ENCODE measurements at regions not wholly inside any gene's neighbourhood (a gene's known extent, or its start where the extent isn't known, plus 50 kb on each side); places are given as distances from the start of the nearest gene placed in this dataset.

GRCh38 chr5:125181955-125182354, 435.5 kb upstream of the ZNF608 start:
- Histone ChIP-seq H3K4me3 (ENCODE audit: low read length) (no peak overlapping the region), H3K9me3 (ENCODE audit: control insufficient read depth, insufficient read depth, low read length) (peaks cover 5% of the 10 kb centered on the region), H3K27ac (ENCODE audit: low read length) (no peak overlapping the region), H3K36me3 (ENCODE audit: control insufficient read depth, insufficient read depth, low read length) (no peaks in the 10 kb centered on the region), H3K4me1 (ENCODE audit: control insufficient read depth, insufficient read depth, low read length) (no peaks in the 10 kb centered on the region), H3K27me3 (ENCODE audit: control insufficient read depth, insufficient read depth, low read length) (no peaks in the 10 kb centered on the region)
- H3K27me3 Mint-ChIP-seq (ENCODE audit: low read depth in 2 of 2), result no peaks in the 10 kb centered on the region
- WGBS (ENCODE audit: insufficient coverage), result no CpG with 5 or more reads among the region's 1 CpG
- H3K4me3 Mint-ChIP-seq, result no peak overlapping the region
- intact Hi-C loops (cut with micrococcal nuclease), result no loop called here
- H3K36me3 Mint-ChIP-seq, result no peaks in the 10 kb centered on the region
- ATAC-seq, result no peak
- no peaks in the 10 kb centered on the region for H3K4me1 Mint-ChIP-seq
- H3K27ac Mint-ChIP-seq, result no peak overlapping the region
- TF ChIP-seq, protein P1, sequence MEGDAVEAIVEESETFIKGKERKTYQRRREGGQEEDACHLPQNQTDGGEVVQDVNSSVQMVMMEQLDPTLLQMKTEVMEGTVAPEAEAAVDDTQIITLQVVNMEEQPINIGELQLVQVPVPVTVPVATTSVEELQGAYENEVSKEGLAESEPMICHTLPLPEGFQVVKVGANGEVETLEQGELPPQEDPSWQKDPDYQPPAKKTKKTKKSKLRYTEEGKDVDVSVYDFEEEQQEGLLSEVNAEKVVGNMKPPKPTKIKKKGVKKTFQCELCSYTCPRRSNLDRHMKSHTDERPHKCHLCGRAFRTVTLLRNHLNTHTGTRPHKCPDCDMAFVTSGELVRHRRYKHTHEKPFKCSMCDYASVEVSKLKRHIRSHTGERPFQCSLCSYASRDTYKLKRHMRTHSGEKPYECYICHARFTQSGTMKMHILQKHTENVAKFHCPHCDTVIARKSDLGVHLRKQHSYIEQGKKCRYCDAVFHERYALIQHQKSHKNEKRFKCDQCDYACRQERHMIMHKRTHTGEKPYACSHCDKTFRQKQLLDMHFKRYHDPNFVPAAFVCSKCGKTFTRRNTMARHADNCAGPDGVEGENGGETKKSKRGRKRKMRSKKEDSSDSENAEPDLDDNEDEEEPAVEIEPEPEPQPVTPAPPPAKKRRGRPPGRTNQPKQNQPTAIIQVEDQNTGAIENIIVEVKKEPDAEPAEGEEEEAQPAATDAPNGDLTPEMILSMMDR (IDR thresholded peaks at IDR 0.05), result no peak
- no peak for DNase-seq
- H3K9me3 Mint-ChIP-seq, result peaks cover 3 to 4% of the 10 kb centered on the region in 2 donors

DNA sequence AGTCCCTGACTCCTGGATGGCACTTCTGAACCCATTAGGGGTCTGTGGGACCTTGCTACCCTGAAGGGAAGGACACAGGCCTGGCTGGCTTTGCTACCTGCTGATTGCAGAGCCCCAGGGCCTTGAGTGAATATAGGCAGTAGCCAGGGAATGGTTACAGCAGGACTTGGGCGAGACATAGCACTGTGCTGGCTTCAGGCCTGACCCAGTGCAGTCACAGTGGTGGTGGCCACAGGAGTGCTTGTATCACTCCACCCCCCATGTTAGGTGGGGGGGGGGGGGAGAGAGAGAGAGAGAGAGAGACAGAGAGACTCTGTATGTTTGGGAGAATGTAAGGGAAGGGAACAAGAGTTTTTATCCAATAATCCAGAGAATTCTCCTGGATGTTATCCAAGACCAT, 439.3 kb upstream of the ZNF608 start:
- peak in 1 of 3 donors; percentile 22 for ATAC-seq
- H3K36me3 ChIP-seq (ENCODE audit: control insufficient read depth, insufficient read depth, low read length), result no peaks in the 10 kb centered on the region
- Mint-ChIP-seq H3K9me3 (no peaks in the 10 kb centered on the region), H3K27me3 (ENCODE audit: low read depth in 2 of 2) (no peaks in the 10 kb centered on the region), H3K36me3 (no peaks in the 10 kb centered on the region), H3K4me1 (no peaks in the 10 kb centered on the region), H3K27ac (no peak overlapping the region), H3K4me3 (no peak overlapping the region)
- TF ChIP-seq, protein P1 (IDR thresholded peaks at IDR 0.05), result no peak
- no peak for DNase-seq
- no peak overlapping the region for H3K4me3 ChIP-seq (ENCODE audit: low read length)
- intact Hi-C loops (cut with micrococcal nuclease), result no loop called here
- H3K27ac ChIP-seq (ENCODE audit: low read length), result no peak overlapping the region
- no peaks in the 10 kb centered on the region for H3K27me3 ChIP-seq (ENCODE audit: control insufficient read depth, insufficient read depth, low read length)
- 87% methylated on average over 1 of the region's 1 CpG for WGBS (ENCODE audit: insufficient coverage)
- H3K9me3 ChIP-seq (ENCODE audit: control insufficient read depth, insufficient read depth, low read length), result peaks cover 5% of the 10 kb centered on the region
- no peaks in the 10 kb centered on the region for H3K4me1 ChIP-seq (ENCODE audit: control insufficient read depth, insufficient read depth, low read length)

DNA sequence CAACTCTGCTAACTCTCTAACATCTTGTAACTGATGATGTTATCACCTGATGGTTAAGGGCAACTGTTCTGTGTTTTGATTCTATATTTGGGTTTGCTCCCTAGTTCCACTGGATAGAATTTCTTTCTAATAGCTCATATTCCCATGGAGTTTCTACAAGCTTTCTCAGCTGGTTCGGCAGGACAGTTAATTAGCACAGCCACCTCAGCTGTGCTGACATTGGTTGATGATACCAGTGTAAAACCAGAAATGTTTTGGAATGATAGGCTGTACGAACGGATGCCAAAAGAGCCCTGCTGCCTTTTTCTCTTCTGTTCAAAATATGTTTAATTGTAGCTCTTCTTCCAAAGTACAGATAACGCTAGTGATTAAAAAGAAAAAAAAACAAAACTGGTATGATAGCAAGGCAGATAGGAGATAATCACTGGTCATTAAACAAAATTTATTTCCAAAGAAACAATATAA, 440.5 kb upstream of the ZNF608 start:
- intact Hi-C loops (cut with micrococcal nuclease), result no loop called here
- WGBS (ENCODE audit: insufficient coverage), result 97% methylated on average over 3 of the region's 4 CpGs
- Mint-ChIP-seq H3K36me3 (no peaks in the 10 kb centered on the region), H3K27ac (no peak overlapping the region), H3K4me3 (no peak overlapping the region), H3K27me3 (ENCODE audit: low read depth in 2 of 2) (no peaks in the 10 kb centered on the region), H3K4me1 (no peaks in the 10 kb centered on the region), H3K9me3 (no peaks in the 10 kb centered on the region)
- H3K36me3 ChIP-seq (ENCODE audit: control insufficient read depth, insufficient read depth, low read length), result no peaks in the 10 kb centered on the region
- ATAC-seq, result no peak
- H3K4me3 ChIP-seq (ENCODE audit: low read length), result no peak overlapping the region
- TF ChIP-seq, protein P1 (IDR thresholded peaks at IDR 0.05), result no peak
- DNase-seq, result no peak
- H3K9me3 ChIP-seq (ENCODE audit: control insufficient read depth, insufficient read depth, low read length), result peaks cover 5% of the 10 kb centered on the region
- no peak overlapping the region for H3K27ac ChIP-seq (ENCODE audit: low read length)
- H3K27me3 ChIP-seq (ENCODE audit: control insufficient read depth, insufficient read depth, low read length), result no peaks in the 10 kb centered on the region
- no peaks in the 10 kb centered on the region for H3K4me1 ChIP-seq (ENCODE audit: control insufficient read depth, insufficient read depth, low read length)

GRCh38 chr5:125189531-125189941, 443.1 kb upstream of the ZNF608 start:
- 100% methylated on average over 1 of the region's 1 CpG for WGBS (ENCODE audit: insufficient coverage)
- Histone ChIP-seq H3K27ac (ENCODE audit: low read length) (no peak overlapping the region), H3K4me1 (ENCODE audit: control insufficient read depth, insufficient read depth, low read length) (no peaks in the 10 kb centered on the region), H3K36me3 (ENCODE audit: control insufficient read depth, insufficient read depth, low read length) (no peaks in the 10 kb centered on the region), H3K9me3 (ENCODE audit: control insufficient read depth, insufficient read depth, low read length) (peaks cover 4% of the 10 kb centered on the region), H3K27me3 (ENCODE audit: control insufficient read depth, insufficient read depth, low read length) (no peaks in the 10 kb centered on the region), H3K4me3 (ENCODE audit: low read length) (no peak overlapping the region)
- Mint-ChIP-seq H3K4me3 (no peak overlapping the region), H3K9me3 (no peaks in the 10 kb centered on the region), H3K27ac (no peak overlapping the region), H3K36me3 (no peaks in the 10 kb centered on the region), H3K4me1 (no peaks in the 10 kb centered on the region), H3K27me3 (ENCODE audit: low read depth in 2 of 2) (no peaks in the 10 kb centered on the region)
- intact Hi-C loops (cut with micrococcal nuclease), result no loop called here
- TF ChIP-seq, protein P1 (IDR thresholded peaks at IDR 0.05), result no peak
- DNase-seq (no peak), ATAC-seq (no peak)

All from natural killer cell (primary cell).